Nephron (organoid): ENCODE measurements at regions not wholly inside any gene's neighbourhood (a gene's known extent, or its start where the extent isn't known, plus 50 kb on each side); places are given as distances from the start of the nearest gene placed in this dataset.
A peak's percentile ranks its signal among the peaks of the same experiment; 100 is the strongest.
"Not testable (repeated sequence)": the region's sequence is repeated elsewhere in the genome, so short reads cannot be mapped to it uniquely, and the experiment has no call there.

Source experiments
- H3K27ac Mint-ChIP-seq, 3 experiments: 2 replicates each; pipeline ENCODE4 v1.8.0; 2020; ENCODE audit warnings: mixed read lengths in 3 of 3, mild to moderate bottlenecking in 2 of 3, moderate library complexity in 1 of 3
- H3K27me3 Mint-ChIP-seq: 2 replicates; pipeline ENCODE4 v1.8.0; 2021; ENCODE audit warnings: low read depth, mild to moderate bottlenecking, moderate library complexity, mixed read lengths
- H3K36me3 Mint-ChIP-seq: 2 replicates; pipeline ENCODE4 v1.8.0; 2020; ENCODE audit warnings: low read depth, mixed read lengths
- H3K4me1 Mint-ChIP-seq: 2 replicates; pipeline ENCODE4 v1.8.0; 2020; ENCODE audit warnings: mixed read lengths
- H3K4me3 Mint-ChIP-seq, 3 experiments: 2 replicates each; pipeline ENCODE4 v1.8.0; 2020; ENCODE audit warnings: mild to moderate bottlenecking in 3 of 3, mixed read lengths in 3 of 3, moderate library complexity in 2 of 3
- H3K9me3 Mint-ChIP-seq: 2 replicates; pipeline ENCODE4 v1.8.0; 2020; ENCODE audit warnings: mixed read lengths
- CTCF ChIP-seq, 3 experiments: fragments of 200-600 bp; sonication (generic); IDR thresholded peaks; one replicate each; pipeline ENCODE4 v1.5.0; 2021; ENCODE audit warnings: antibody characterized with exemption in 3 of 3; ENCODE audit not compliant: unreplicated experiment in 3 of 3

- H3K27ac Mint-ChIP-seq: peak overlapping the region in 2 of 3 experiments; percentile 28 to 78
- no peaks in the 10 kb centered on the region for H3K36me3 Mint-ChIP-seq
- H3K4me1 Mint-ChIP-seq: peaks cover 12% of the 10 kb centered on the region
- H3K9me3 Mint-ChIP-seq: peaks cover 5% of the 10 kb centered on the region
- H3K4me3 Mint-ChIP-seq: no peak overlapping the region
- TF ChIP-seq CTCF (IDR thresholded peaks at IDR 0.05; ENCODE audit: unreplicated experiment in 3 of 3): no peak
- H3K27me3 Mint-ChIP-seq: no peaks in the 10 kb centered on the region
These were observed 145.5 kb upstream of the NRIP1 start for GRCh38 chr21:15210235-15210678.

- Mint-ChIP-seq H3K36me3 (no peaks in the 10 kb centered on the region), H3K27ac (no peak overlapping the region), H3K27me3 (no peaks in the 10 kb centered on the region), H3K4me3 (no peak overlapping the region), H3K4me1 (peaks cover 10% of the 10 kb centered on the region), H3K9me3 (peaks cover 5% of the 10 kb centered on the region)
- TF ChIP-seq CTCF (IDR thresholded peaks at IDR 0.05; ENCODE audit: unreplicated experiment in 3 of 3): no peak
These were observed 146.8 kb upstream of the NRIP1 start for GRCh38 chr21:15211491-15212133.

GRCh38 chr21:15212206-15212605 is 147.4 kb upstream of the NRIP1 start:
- Mint-ChIP-seq H3K9me3 (peaks cover 5% of the 10 kb centered on the region), H3K4me1 (peaks cover 10% of the 10 kb centered on the region), H3K4me3 (no peak overlapping the region), H3K27me3 (no peaks in the 10 kb centered on the region), H3K36me3 (no peaks in the 10 kb centered on the region), H3K27ac (no peak overlapping the region)
- no peak for TF ChIP-seq CTCF (IDR thresholded peaks at IDR 0.05; ENCODE audit: unreplicated experiment in 3 of 3)

GRCh38 chr21:15218476-15218875 is 153.7 kb upstream of the NRIP1 start:
- H3K4me3 Mint-ChIP-seq, H3K36me3 Mint-ChIP-seq, H3K27ac Mint-ChIP-seq, H3K27me3 Mint-ChIP-seq, H3K9me3 Mint-ChIP-seq: not testable (repeated sequence)
- peaks cover 42% of the 10 kb centered on the region for H3K4me1 Mint-ChIP-seq

GRCh38 chr21:15219039-15219438 is 154.2 kb upstream of the NRIP1 start:
- peaks cover 43% of the 10 kb centered on the region for H3K4me1 Mint-ChIP-seq
- no peaks in the 10 kb centered on the region for H3K36me3 Mint-ChIP-seq
- no peak overlapping the region for H3K27ac Mint-ChIP-seq
- TF ChIP-seq CTCF (IDR thresholded peaks at IDR 0.05; ENCODE audit: unreplicated experiment in 3 of 3): no peak
- H3K27me3 Mint-ChIP-seq: no peaks in the 10 kb centered on the region
- no peak overlapping the region for H3K4me3 Mint-ChIP-seq
- no peaks in the 10 kb centered on the region for H3K9me3 Mint-ChIP-seq

- Mint-ChIP-seq H3K36me3 (no peaks in the 10 kb centered on the region), H3K27me3 (no peaks in the 10 kb centered on the region), H3K4me3 (no peak overlapping the region), H3K27ac (peak overlapping the region; percentile 13 to 52 (median 20)), H3K9me3 (no peaks in the 10 kb centered on the region), H3K4me1 (peaks cover 40% of the 10 kb centered on the region)
- TF ChIP-seq CTCF (IDR thresholded peaks at IDR 0.05; ENCODE audit: unreplicated experiment in 3 of 3): no peak
These were observed 155.1 kb upstream of the NRIP1 start for GRCh38 chr21:15219894-15220293.
